ENCODE measurements at regions not wholly inside any gene's neighbourhood (a gene's known extent, or its start where the extent isn't known, plus 50 kb on each side); places are given as distances from the start of the nearest gene placed in this dataset.

GRCh38 chr18:34061226-34061625 lies 163.5 kb downstream of the NOL4 start:
- Histone ChIP-seq H3K4me2 (ENCODE audit: low read length) (no peak overlapping the region), H3K4me3 (ENCODE audit: low read length) (no peak overlapping the region), H3K9ac (ENCODE audit: low read length) (no peak overlapping the region), H3K9me2 (ENCODE audit: insufficient read depth, low read length) (no peaks in the 10 kb centered on the region), H3K27me3 (ENCODE audit: insufficient read depth, low read depth, low read length) (no peaks in the 10 kb centered on the region), H4K20me1 (ENCODE audit: insufficient read depth) (no peaks in the 10 kb centered on the region), H3K27ac (ENCODE audit: low read length) (no peak overlapping the region), H3K79me2 (replicated peaks; ENCODE audit: insufficient read depth, low read length) (no peaks in the 10 kb centered on the region), H2AFZ (ENCODE audit: low read depth, low read length) (no peak overlapping the region), H3F3A (ENCODE audit: insufficient read depth, low read length, poor library complexity, severe bottlenecking) (no peaks in the 10 kb centered on the region), H3K36me3 (ENCODE audit: insufficient read depth, low read length) (peaks cover 6% of the 10 kb centered on the region), H3K9me3 (ENCODE audit: low read length) (no peaks in the 10 kb centered on the region)
- TF ChIP-seq EZH2 (IDR thresholded peaks at IDR 0.05; ENCODE audit: borderline replicate concordance, insufficient read depth, low read length, poor library complexity, severe bottlenecking) (no peak), SMC3 (conservative IDR thresholded peaks at IDR 0.05; ENCODE audit: poor library complexity) (no peak), EP300 (conservative IDR thresholded peaks at IDR 0.05; ENCODE audit: poor library complexity, severe bottlenecking) (no peak), CTCF (IDR thresholded peaks at IDR 0.05; ENCODE audit: poor library complexity, severe bottlenecking) (no peak), POLR2AphosphoS5 (IDR thresholded peaks at IDR 0.05) (no peak), REST (IDR thresholded peaks at IDR 0.05; ENCODE audit: borderline replicate concordance) (no peak), MXI1 (conservative IDR thresholded peaks at IDR 0.05; ENCODE audit: poor library complexity, severe bottlenecking) (no peak), TAF1 (IDR thresholded peaks at IDR 0.05; ENCODE audit: low read depth) (no peak), RAD21 (conservative IDR thresholded peaks at IDR 0.05) (no peak)

GRCh38 chr18:34055227-34055626 lies 169.5 kb downstream of the NOL4 start:
- H4K20me1 ChIP-seq (ENCODE audit: insufficient read depth), result no peaks in the 10 kb centered on the region
- no peak overlapping the region for H2AFZ ChIP-seq (ENCODE audit: low read depth, low read length)
- H3K79me2 ChIP-seq (replicated peaks; ENCODE audit: insufficient read depth, low read length), result no peaks in the 10 kb centered on the region
- no peak overlapping the region for H3K27ac ChIP-seq (ENCODE audit: low read length)
- H3K4me2 ChIP-seq (ENCODE audit: low read length), result no peak overlapping the region
- no peak overlapping the region for H3K9ac ChIP-seq (ENCODE audit: low read length)
- TF ChIP-seq EP300 (conservative IDR thresholded peaks at IDR 0.05; ENCODE audit: poor library complexity, severe bottlenecking), result no peak
- TF ChIP-seq MXI1 (conservative IDR thresholded peaks at IDR 0.05; ENCODE audit: poor library complexity, severe bottlenecking), result no peak
- no peak for TF ChIP-seq POLR2AphosphoS5 (IDR thresholded peaks at IDR 0.05)
- no peak for TF ChIP-seq CTCF (IDR thresholded peaks at IDR 0.05; ENCODE audit: poor library complexity, severe bottlenecking)
- no peak for TF ChIP-seq REST (IDR thresholded peaks at IDR 0.05; ENCODE audit: borderline replicate concordance)
- no peak for TF ChIP-seq SMC3 (conservative IDR thresholded peaks at IDR 0.05; ENCODE audit: poor library complexity)
- TF ChIP-seq TAF1 (IDR thresholded peaks at IDR 0.05; ENCODE audit: low read depth), result no peak
- TF ChIP-seq EZH2 (IDR thresholded peaks at IDR 0.05; ENCODE audit: borderline replicate concordance, insufficient read depth, low read length, poor library complexity, severe bottlenecking), result no peak
- no peak for TF ChIP-seq RAD21 (conservative IDR thresholded peaks at IDR 0.05)
- H3K27me3 ChIP-seq (ENCODE audit: insufficient read depth, low read depth, low read length), result no peaks in the 10 kb centered on the region
- no peaks in the 10 kb centered on the region for H3K9me2 ChIP-seq (ENCODE audit: insufficient read depth, low read length)
- no peaks in the 10 kb centered on the region for H3K9me3 ChIP-seq (ENCODE audit: low read length)
- peaks cover 6% of the 10 kb centered on the region for H3K36me3 ChIP-seq (ENCODE audit: insufficient read depth, low read length)
- no peak overlapping the region for H3K4me3 ChIP-seq (ENCODE audit: low read length)
- no peaks in the 10 kb centered on the region for H3F3A ChIP-seq (ENCODE audit: insufficient read depth, low read length, poor library complexity, severe bottlenecking)

Measured in neural cell (in vitro differentiated cells).